ENCODE measurements at regions not wholly inside any gene's neighbourhood (a gene's known extent, or its start where the extent isn't known, plus 50 kb on each side); places are given as distances from the start of the nearest gene placed in this dataset.

DNA sequence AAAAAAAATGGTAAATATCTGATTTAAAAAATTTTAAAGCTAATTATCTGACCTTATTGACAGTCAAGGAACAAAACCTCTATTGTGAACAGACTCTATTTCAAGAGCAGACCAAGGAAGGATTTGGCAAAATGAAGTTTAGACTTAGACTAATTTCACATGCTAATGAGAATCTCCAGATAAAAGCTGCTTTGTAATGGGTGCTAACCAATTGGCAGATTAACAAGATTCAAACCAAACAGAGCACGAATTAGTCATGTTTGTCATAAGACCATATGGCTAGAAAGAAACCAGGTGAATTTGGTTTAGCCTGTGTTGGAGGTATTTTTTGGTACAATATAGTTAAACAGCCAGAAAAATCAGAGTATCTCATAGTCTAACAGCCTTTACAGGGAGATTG is 429.1 kb upstream of the NFE2L3 start:
- no peaks in the 10 kb centered on the region for H3K9me3 Mint-ChIP-seq
- H3K27ac Mint-ChIP-seq: no peak overlapping the region
- H3K4me1 Mint-ChIP-seq: no peaks in the 10 kb centered on the region
- H3K36me3 Mint-ChIP-seq: no peaks in the 10 kb centered on the region
- Histone ChIP-seq H3K36me3 (ENCODE audit: control insufficient read depth in 2 of 2, extremely low read depth in 1 of 2, insufficient read depth in 1 of 2, low read length in 1 of 2) (no peaks in the 10 kb centered on the region), H3K4me3 (ENCODE audit: control insufficient read depth in 1 of 2, extremely low read depth in 1 of 2, low read length in 1 of 2) (no peak overlapping the region), H3K27me3 (replicated peaks in 1 of 2; ENCODE audit: control insufficient read depth in 2 of 2, extremely low read depth in 1 of 2, insufficient read depth in 2 of 2, low read length in 1 of 2) (peaks cover 0 to 4% of the 10 kb centered on the region in 2 experiments), H3K9me3 (no peaks in the 10 kb centered on the region), H3K27ac (ENCODE audit: low read length) (no peak overlapping the region), H3K4me1 (ENCODE audit: control insufficient read depth in 1 of 2, extremely low read depth in 1 of 2, insufficient read depth in 2 of 2, low read length in 2 of 2) (no peaks in the 10 kb centered on the region)
- no peak overlapping the region for H3K4me3 Mint-ChIP-seq
- ChIA-PET POLR2A (no interaction called here), CTCF (interaction anchor here in 1 of 2 donors (0.9 kb wide), 1 partner anchor 9 kb away, joined by 3 read pairs; no protein-coding TSS in a partner anchor)
- no peak for DNase-seq
- peaks cover 6 to 9% of the 10 kb centered on the region in 2 donors for H3K27me3 Mint-ChIP-seq
- ATAC-seq (replicated peaks in 1 of 4): no peak
- no CpG with 5 or more reads among the region's 1 CpG for WGBS (ENCODE audit: insufficient coverage)

DNA sequence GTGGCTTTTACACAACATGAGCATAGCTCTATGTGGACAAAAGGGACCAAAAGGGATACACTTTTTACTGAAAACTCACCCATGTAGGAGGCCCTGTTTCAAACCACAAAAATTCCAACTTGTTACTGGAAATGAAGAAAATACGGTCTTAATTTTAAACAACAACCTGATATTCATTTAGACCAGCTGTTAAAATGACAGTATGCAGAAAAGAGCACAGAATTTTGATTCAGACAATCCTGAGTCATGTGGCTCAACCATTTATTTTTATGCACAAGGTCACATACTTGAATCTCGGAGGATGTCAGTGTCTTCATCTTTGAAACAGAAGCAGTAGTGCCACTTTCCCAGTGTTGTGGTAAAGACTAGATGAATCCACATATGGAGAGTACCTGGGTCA is 426.5 kb upstream of the NFE2L3 start:
- CTCF ChIA-PET: no interaction called here
- 94% methylated on average over 2 of the region's 2 CpGs for WGBS (ENCODE audit: insufficient coverage)

DNA sequence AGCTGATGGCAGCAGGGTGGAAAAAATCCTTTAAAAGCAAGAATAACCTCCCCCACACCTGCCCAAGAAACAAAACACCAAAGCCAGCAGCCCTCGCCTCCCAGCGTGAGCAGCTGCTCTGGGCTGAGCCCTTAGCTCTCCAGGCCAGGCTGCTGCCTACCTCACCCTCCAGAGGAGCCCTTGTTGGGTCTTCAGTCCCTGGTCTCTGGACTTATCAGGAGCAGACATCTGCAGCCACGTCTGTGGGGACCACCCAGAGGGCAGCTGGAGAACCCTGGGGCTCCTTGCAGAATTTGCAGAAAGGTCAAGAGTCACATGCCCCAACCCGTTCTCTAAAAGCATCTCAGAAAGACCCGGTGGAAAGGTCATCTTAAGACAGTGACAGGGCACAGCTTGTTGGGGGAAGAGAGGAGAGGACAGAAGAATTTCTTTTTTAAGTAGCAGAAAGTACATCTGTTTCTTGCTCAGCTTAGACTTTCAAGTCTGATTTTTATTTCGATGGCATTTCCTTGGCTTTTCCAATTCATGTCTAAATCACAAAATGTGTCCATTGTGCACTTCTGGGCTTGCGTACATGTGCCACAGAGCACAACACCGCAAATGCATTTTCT is 425.7 kb upstream of the NFE2L3 start:
- no peak for DNase-seq
- H3K36me3 Mint-ChIP-seq: no peaks in the 10 kb centered on the region
- H3K4me1 ChIP-seq (ENCODE audit: control insufficient read depth in 1 of 2, extremely low read depth in 1 of 2, insufficient read depth in 2 of 2, low read length in 2 of 2): no peaks in the 10 kb centered on the region
- WGBS (ENCODE audit: insufficient coverage): 74% methylated on average over 6 of the region's 8 CpGs
- H3K9me3 ChIP-seq: no peaks in the 10 kb centered on the region
- peaks cover 0 to 3% of the 10 kb centered on the region in 2 donors for H3K27me3 Mint-ChIP-seq
- ChIA-PET POLR2A (no interaction called here), CTCF (no interaction called here)
- peaks cover 0 to 4% of the 10 kb centered on the region in 2 experiments for H3K27me3 ChIP-seq (replicated peaks in 1 of 2; ENCODE audit: control insufficient read depth in 2 of 2, extremely low read depth in 1 of 2, insufficient read depth in 2 of 2, low read length in 1 of 2)
- H3K27ac ChIP-seq (ENCODE audit: low read length): no peak overlapping the region
- no peaks in the 10 kb centered on the region for H3K36me3 ChIP-seq (ENCODE audit: control insufficient read depth in 2 of 2, extremely low read depth in 1 of 2, insufficient read depth in 1 of 2, low read length in 1 of 2)
- ATAC-seq (replicated peaks in 1 of 4): no peak
- H3K4me1 Mint-ChIP-seq: no peaks in the 10 kb centered on the region
- H3K4me3 ChIP-seq (ENCODE audit: control insufficient read depth in 1 of 2, extremely low read depth in 1 of 2, low read length in 1 of 2): no peak overlapping the region
- H3K4me3 Mint-ChIP-seq: no peak overlapping the region
- no peak overlapping the region for H3K27ac Mint-ChIP-seq
- H3K9me3 Mint-ChIP-seq: no peaks in the 10 kb centered on the region

More for the DNA sequence above, 426.5 kb upstream of the NFE2L3 start:
- Mint-ChIP-seq H3K9me3 (no peaks in the 10 kb centered on the region), H3K36me3 (no peaks in the 10 kb centered on the region), H3K27ac (no peak overlapping the region), H3K4me3 (no peak overlapping the region), H3K27me3 (peaks cover 0 to 3% of the 10 kb centered on the region in 2 donors), H3K4me1 (no peaks in the 10 kb centered on the region)
- Histone ChIP-seq H3K27me3 (replicated peaks in 1 of 2; ENCODE audit: control insufficient read depth in 2 of 2, extremely low read depth in 1 of 2, insufficient read depth in 2 of 2, low read length in 1 of 2) (peaks cover 0 to 4% of the 10 kb centered on the region in 2 experiments), H3K36me3 (ENCODE audit: control insufficient read depth in 2 of 2, extremely low read depth in 1 of 2, insufficient read depth in 1 of 2, low read length in 1 of 2) (no peaks in the 10 kb centered on the region), H3K9me3 (no peaks in the 10 kb centered on the region), H3K4me1 (ENCODE audit: control insufficient read depth in 1 of 2, extremely low read depth in 1 of 2, insufficient read depth in 2 of 2, low read length in 2 of 2) (no peaks in the 10 kb centered on the region), H3K4me3 (ENCODE audit: control insufficient read depth in 1 of 2, extremely low read depth in 1 of 2, low read length in 1 of 2) (no peak overlapping the region), H3K27ac (ENCODE audit: low read length) (no peak overlapping the region)
- ATAC-seq (replicated peaks in 1 of 4) (no peak), DNase-seq (no peak)
- POLR2A ChIA-PET: no interaction called here

DNA sequence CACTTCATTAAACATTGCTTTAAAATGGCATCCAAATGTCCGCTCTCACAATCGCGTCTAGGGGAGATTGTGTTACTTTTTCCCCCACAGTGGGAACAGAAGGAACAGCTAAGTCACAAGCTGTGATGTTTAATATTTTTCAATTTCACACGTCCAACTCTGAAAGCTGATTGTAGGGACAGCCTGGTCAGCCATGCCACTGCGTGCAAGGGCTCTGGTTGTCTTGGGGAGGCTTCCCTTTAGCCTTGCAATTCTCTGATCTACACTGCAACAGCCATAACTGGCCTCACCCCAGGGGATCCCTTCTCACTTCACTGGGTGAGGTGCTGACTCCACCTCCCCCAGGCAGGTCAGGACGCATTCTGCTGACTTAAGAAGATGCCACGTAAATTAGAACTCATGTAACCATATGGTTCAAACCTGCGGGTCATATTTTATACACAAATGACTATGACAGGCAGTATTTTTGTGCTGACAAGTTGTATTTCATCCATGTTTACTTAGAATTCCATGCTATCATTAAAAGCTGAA is 425.2 kb upstream of the NFE2L3 start:
- POLR2A ChIA-PET: no interaction called here

DNA sequence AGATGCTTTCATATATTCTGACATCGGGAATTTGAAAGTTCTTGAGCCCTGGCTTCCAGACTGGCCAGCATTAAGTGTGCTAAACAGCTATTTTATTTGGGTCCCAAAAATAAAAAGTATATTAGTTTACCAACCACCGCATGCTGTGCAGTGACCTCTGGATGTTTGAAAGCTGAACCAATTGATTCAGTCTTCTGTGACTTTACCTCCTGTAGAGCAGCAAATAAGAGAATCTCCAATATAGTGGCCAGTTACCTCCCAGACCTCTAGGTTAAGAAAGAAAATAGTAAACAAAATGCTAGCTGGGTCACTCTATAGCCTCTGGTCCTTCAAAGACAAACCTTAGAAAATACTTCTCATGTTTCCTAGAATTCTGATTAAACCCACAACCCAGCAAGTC is 424.6 kb upstream of the NFE2L3 start:
- peaks cover 0 to 3% of the 10 kb centered on the region in 2 donors for H3K27me3 Mint-ChIP-seq
- CTCF ChIA-PET: no interaction called here
- no peaks in the 10 kb centered on the region for H3K36me3 Mint-ChIP-seq

More for the DNA sequence above, 425.2 kb upstream of the NFE2L3 start:
- DNase-seq: no peak
- 80% methylated on average over 1 of the region's 8 CpGs for WGBS (ENCODE audit: insufficient coverage)
- no peak overlapping the region for H3K4me3 ChIP-seq (ENCODE audit: control insufficient read depth in 1 of 2, extremely low read depth in 1 of 2, low read length in 1 of 2)
- no peak overlapping the region for H3K27ac ChIP-seq (ENCODE audit: low read length)
- Mint-ChIP-seq H3K4me3 (no peak overlapping the region), H3K36me3 (no peaks in the 10 kb centered on the region), H3K27me3 (peaks cover 0 to 3% of the 10 kb centered on the region in 2 donors), H3K4me1 (no peaks in the 10 kb centered on the region), H3K9me3 (no peaks in the 10 kb centered on the region), H3K27ac (no peak overlapping the region)
- no peaks in the 10 kb centered on the region for H3K4me1 ChIP-seq (ENCODE audit: control insufficient read depth in 1 of 2, extremely low read depth in 1 of 2, insufficient read depth in 2 of 2, low read length in 2 of 2)
- peaks cover 0 to 4% of the 10 kb centered on the region in 2 experiments for H3K27me3 ChIP-seq (replicated peaks in 1 of 2; ENCODE audit: control insufficient read depth in 2 of 2, extremely low read depth in 1 of 2, insufficient read depth in 2 of 2, low read length in 1 of 2)
- no peak for ATAC-seq (replicated peaks in 1 of 4)
- no peaks in the 10 kb centered on the region for H3K9me3 ChIP-seq
- no peaks in the 10 kb centered on the region for H3K36me3 ChIP-seq (ENCODE audit: control insufficient read depth in 2 of 2, extremely low read depth in 1 of 2, insufficient read depth in 1 of 2, low read length in 1 of 2)
- CTCF ChIA-PET: no interaction called here

DNA sequence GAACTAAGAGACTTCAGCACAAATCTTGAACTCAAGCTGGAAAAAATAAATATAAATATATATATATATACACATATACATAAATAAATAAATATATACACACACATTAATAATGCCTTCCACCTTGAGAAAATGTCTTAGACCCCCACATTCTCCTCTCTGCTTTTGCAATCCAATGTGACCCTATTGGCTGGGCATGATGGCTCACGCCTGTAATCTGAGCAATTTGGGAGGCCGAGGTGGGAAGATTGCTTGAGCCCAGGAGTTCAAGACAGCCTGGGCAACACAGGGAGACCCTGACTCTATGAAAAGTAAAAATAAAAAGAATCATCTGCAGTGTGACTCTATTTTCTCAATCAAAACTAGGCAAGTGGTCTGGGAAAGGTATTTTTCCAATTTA is 424.1 kb upstream of the NFE2L3 start:
- POLR2A ChIA-PET: no interaction called here
- CTCF ChIA-PET: no interaction called here
- Mint-ChIP-seq H3K27ac (no peak overlapping the region), H3K4me1 (no peaks in the 10 kb centered on the region), H3K27me3 (peaks cover 0 to 3% of the 10 kb centered on the region in 2 donors), H3K36me3 (no peaks in the 10 kb centered on the region), H3K9me3 (no peaks in the 10 kb centered on the region), H3K4me3 (no peak overlapping the region)
- Histone ChIP-seq H3K4me3 (ENCODE audit: control insufficient read depth in 1 of 2, extremely low read depth in 1 of 2, low read length in 1 of 2) (no peak overlapping the region), H3K27ac (ENCODE audit: low read length) (no peak overlapping the region), H3K27me3 (replicated peaks in 1 of 2; ENCODE audit: control insufficient read depth in 2 of 2, extremely low read depth in 1 of 2, insufficient read depth in 2 of 2, low read length in 1 of 2) (peaks cover 0 to 4% of the 10 kb centered on the region in 2 experiments), H3K4me1 (ENCODE audit: control insufficient read depth in 1 of 2, extremely low read depth in 1 of 2, insufficient read depth in 2 of 2, low read length in 2 of 2) (no peaks in the 10 kb centered on the region), H3K36me3 (ENCODE audit: control insufficient read depth in 2 of 2, extremely low read depth in 1 of 2, insufficient read depth in 1 of 2, low read length in 1 of 2) (no peaks in the 10 kb centered on the region), H3K9me3 (no peaks in the 10 kb centered on the region)
- 83% methylated on average over 2 of the region's 2 CpGs for WGBS (ENCODE audit: insufficient coverage)
- DNase-seq: no peak
- ATAC-seq (replicated peaks in 1 of 4): no peak

More for the DNA sequence above, 424.6 kb upstream of the NFE2L3 start:
- Mint-ChIP-seq H3K4me1 (no peaks in the 10 kb centered on the region), H3K27ac (no peak overlapping the region), H3K4me3 (no peak overlapping the region), H3K9me3 (no peaks in the 10 kb centered on the region)
- Histone ChIP-seq H3K27me3 (replicated peaks in 1 of 2; ENCODE audit: control insufficient read depth in 2 of 2, extremely low read depth in 1 of 2, insufficient read depth in 2 of 2, low read length in 1 of 2) (peaks cover 0 to 4% of the 10 kb centered on the region in 2 experiments), H3K27ac (ENCODE audit: low read length) (no peak overlapping the region), H3K36me3 (ENCODE audit: control insufficient read depth in 2 of 2, extremely low read depth in 1 of 2, insufficient read depth in 1 of 2, low read length in 1 of 2) (no peaks in the 10 kb centered on the region), H3K9me3 (no peaks in the 10 kb centered on the region), H3K4me3 (ENCODE audit: control insufficient read depth in 1 of 2, extremely low read depth in 1 of 2, low read length in 1 of 2) (no peak overlapping the region), H3K4me1 (ENCODE audit: control insufficient read depth in 1 of 2, extremely low read depth in 1 of 2, insufficient read depth in 2 of 2, low read length in 2 of 2) (no peaks in the 10 kb centered on the region)
- POLR2A ChIA-PET: no interaction called here
- ATAC-seq (replicated peaks in 1 of 4) (no peak), DNase-seq (no peak)
- 100% methylated on average over 1 of the region's 2 CpGs for WGBS (ENCODE audit: insufficient coverage)
